Uterus (tissue), 3 donors: ENCODE measurements at regions not wholly inside any gene's neighbourhood (a gene's known extent, or its start where the extent isn't known, plus 50 kb on each side); places are given as distances from the start of the nearest gene placed in this dataset.
A peak's percentile ranks its signal among the peaks of the same experiment; 100 is the strongest.

Experiments used
- DNase-seq, 2 donors: peaks; one replicate each; pipeline ENCODE4 v3.0.0-alpha.2; 2019 to 2020
- H3K27ac ChIP-seq, 2 donors: fragments of 200-600 bp; sonication (generic); 1 replicate in 1 of 2; 2 replicates in 1 of 2; pipeline ENCODE4 v1.5.1; 2016 to 2018
- H3K27me3 ChIP-seq, 2 donors: fragments of 200-600 bp; sonication (generic); one replicate each; pipeline ENCODE4 v1.5.1; 2018 to 2019; ENCODE audit warnings: control low read depth in 1 of 2
- H3K36me3 ChIP-seq, 2 donors: fragments of 200-600 bp; sonication (generic); one replicate each; pipeline ENCODE4 v1.5.1; 2019; ENCODE audit warnings: control low read depth in 1 of 2
- H3K4me1 ChIP-seq, 2 donors: fragments of 200-600 bp; sonication (generic); one replicate each; pipeline ENCODE4 v1.5.1; 2018 to 2019; ENCODE audit warnings: control low read depth in 1 of 2
- H3K4me3 ChIP-seq, 2 donors: fragments of 200-600 bp; sonication (generic); 1 replicate in 1 of 2; 2 replicates in 1 of 2; pipeline ENCODE4 v1.5.1; 2018 to 2019; ENCODE audit warnings: mild to moderate bottlenecking in 1 of 2
- H3K9me3 ChIP-seq, 2 donors: fragments of 200-600 bp; sonication (generic); one replicate each; pipeline ENCODE4 v1.5.1; 2019; ENCODE audit warnings: control low read depth in 1 of 2
- POLR2A ChIP-seq, 2 donors: fragments of 450-650 bp; IDR thresholded peaks; one replicate each; pipeline ENCODE4 v1.6.1; 2016; ENCODE audit warnings: antibody characterized with exemption in 2 of 2, mild to moderate bottlenecking in 1 of 2, moderate library complexity in 1 of 2
- intact Hi-C: fragments of 100-400 bp; cut with DNase I; formaldehyde crosslinking; loops from one replicate; pipeline ENCODE4 v1.15.1; 2023; ENCODE audit warnings: low total_unique reads
- TF ChIP-seq, protein P1 (sequence below), 4 experiments: fragments of 200-600 bp in 2 of 4; fragments of 450-650 bp in 2 of 4; sonication (generic) in 2 of 4; IDR thresholded peaks; one replicate each; pipeline ENCODE4 v1.5.1; 2016 to 2019; ENCODE audit warnings: antibody characterized with exemption in 4 of 4, mild to moderate bottlenecking in 2 of 4, moderate library complexity in 1 of 4
- donor health status: DM: yes; HTN: yes; CAD: no.

DNA sequence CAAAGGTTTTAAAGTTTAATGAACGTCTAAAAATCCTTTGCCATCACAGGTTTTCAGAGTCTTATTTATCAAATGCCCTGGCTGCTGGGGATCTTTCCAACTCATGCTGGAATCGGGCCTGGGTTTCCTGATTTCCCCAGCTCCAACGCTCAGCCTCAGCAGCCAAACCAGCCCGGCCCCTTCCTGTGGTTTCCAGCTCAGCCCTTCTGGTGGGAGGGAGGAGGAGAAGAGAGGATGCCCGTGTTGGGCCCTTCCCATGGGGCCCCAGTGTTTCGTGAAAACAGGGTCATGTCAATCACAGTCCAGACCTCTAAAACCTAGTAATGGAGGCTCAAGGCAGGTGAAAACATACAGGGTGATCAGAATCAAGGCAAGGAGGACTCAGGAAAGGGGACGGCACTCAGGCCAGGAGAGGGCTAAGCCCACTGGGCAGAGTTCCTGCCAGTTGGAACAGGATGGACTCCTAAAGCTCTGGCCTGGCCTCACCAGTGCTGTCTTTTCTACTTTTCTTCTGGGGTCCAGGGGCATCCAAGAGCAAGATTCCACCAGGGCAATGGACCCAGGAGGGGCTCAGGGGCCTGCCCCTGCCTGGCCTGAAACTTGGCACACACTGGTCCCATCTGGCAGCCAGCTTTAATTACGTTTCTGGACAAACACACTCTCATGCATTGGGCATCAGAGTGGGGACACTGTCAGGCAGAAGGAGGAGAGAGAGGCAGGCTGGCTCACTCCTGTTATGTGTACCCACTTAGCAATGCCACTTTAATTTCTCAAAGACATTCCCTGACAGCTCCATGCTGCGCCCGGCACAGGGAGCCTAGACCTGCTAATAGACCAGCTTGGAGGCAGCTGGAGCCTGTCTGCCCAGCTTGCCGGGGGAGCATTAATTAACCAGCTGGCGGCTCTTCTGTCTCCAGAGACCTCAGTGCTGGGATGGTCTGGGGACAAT lies 194.6 kb downstream of the FAM43A start:
- Histone ChIP-seq H3K27me3 (no peaks in the 10 kb centered on the region), H3K4me1 (no peaks in the 10 kb centered on the region), H3K9me3 (no peaks in the 10 kb centered on the region), H3K27ac (peak overlapping the region; percentile 36 to 46), H3K4me3 (no peak overlapping the region), H3K36me3 (no peaks in the 10 kb centered on the region)
- TF ChIP-seq POLR2A (IDR thresholded peaks at IDR 0.05): no peak
- TF ChIP-seq, protein P1, sequence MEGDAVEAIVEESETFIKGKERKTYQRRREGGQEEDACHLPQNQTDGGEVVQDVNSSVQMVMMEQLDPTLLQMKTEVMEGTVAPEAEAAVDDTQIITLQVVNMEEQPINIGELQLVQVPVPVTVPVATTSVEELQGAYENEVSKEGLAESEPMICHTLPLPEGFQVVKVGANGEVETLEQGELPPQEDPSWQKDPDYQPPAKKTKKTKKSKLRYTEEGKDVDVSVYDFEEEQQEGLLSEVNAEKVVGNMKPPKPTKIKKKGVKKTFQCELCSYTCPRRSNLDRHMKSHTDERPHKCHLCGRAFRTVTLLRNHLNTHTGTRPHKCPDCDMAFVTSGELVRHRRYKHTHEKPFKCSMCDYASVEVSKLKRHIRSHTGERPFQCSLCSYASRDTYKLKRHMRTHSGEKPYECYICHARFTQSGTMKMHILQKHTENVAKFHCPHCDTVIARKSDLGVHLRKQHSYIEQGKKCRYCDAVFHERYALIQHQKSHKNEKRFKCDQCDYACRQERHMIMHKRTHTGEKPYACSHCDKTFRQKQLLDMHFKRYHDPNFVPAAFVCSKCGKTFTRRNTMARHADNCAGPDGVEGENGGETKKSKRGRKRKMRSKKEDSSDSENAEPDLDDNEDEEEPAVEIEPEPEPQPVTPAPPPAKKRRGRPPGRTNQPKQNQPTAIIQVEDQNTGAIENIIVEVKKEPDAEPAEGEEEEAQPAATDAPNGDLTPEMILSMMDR (IDR thresholded peaks at IDR 0.05): no peak
- DNase-seq: peak; percentile 39 to 44
- intact Hi-C loops: no loop called here

DNA sequence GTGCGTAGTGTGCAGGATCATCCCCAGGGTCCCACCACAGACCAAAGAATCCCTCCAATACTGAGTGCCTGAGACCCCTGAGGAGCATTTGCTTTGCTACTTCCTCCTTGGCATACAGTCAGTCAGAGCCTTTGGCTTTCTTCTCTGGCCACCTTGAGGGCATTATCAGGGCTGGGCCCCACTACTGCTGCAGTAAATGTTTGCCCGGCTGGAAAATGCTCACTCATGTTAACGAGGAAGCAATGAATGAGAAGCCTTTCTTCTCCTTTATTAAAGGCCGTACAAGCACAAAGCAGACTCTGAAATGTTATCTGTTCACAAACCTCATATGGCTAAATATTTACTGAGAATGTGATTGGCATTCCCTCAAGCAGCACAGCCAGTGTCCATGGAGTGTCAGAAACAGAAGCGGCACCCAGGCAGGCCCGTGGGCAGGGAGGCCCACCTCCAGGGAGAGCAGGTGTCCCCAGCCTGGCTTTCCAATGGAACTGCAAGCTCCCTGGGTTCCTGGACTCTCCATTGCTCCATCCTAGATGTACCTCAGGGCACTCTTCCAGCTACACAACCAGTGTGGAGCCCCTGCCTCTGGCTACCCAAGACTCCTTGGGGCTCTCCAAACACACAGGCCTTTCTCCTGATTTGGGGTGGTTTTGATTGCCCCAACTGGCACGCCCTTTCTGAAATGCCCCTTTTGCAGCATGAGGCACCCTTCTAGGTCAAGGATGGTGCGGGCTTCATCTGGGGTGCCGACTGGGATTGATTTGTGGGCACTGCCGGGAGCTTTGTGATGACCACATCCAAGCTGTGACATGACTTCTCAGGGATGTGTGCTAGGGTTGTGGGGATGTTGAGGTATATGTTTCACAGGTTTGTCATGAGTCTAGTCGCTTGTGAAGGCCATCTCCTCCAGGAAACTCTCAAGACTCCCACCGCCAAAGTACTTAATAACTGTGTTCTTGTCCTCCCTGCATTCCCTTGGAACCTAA lies 195.6 kb downstream of the FAM43A start:
- H3K4me1 ChIP-seq: no peaks in the 10 kb centered on the region
- peak overlapping the region in 1 of 2 donors; percentile 33 for H3K27ac ChIP-seq

GRCh38 chr3:194884649-194885315 lies 199.1 kb downstream of the FAM43A start:
- no peak for DNase-seq
- Histone ChIP-seq H3K27me3 (no peaks in the 10 kb centered on the region), H3K4me3 (no peak overlapping the region), H3K9me3 (no peaks in the 10 kb centered on the region), H3K36me3 (no peaks in the 10 kb centered on the region), H3K4me1 (no peaks in the 10 kb centered on the region), H3K27ac (no peak overlapping the region)
- no peak for TF ChIP-seq POLR2A (IDR thresholded peaks at IDR 0.05)
- TF ChIP-seq, protein P1 (IDR thresholded peaks at IDR 0.05): no peak
- intact Hi-C loops: no loop called here

More for the DNA sequence above, 195.6 kb downstream of the FAM43A start:
- Histone ChIP-seq H3K27me3 (no peaks in the 10 kb centered on the region), H3K4me3 (no peak overlapping the region), H3K36me3 (no peaks in the 10 kb centered on the region), H3K9me3 (no peaks in the 10 kb centered on the region)
- no peak for DNase-seq
- intact Hi-C loops: no loop called here
- TF ChIP-seq POLR2A (IDR thresholded peaks at IDR 0.05): no peak
- TF ChIP-seq, protein P1 (IDR thresholded peaks at IDR 0.05): no peak

- Histone ChIP-seq H3K4me3 (no peak overlapping the region), H3K36me3 (no peaks in the 10 kb centered on the region), H3K4me1 (no peaks in the 10 kb centered on the region), H3K9me3 (no peaks in the 10 kb centered on the region), H3K27ac (no peak overlapping the region), H3K27me3 (no peaks in the 10 kb centered on the region)
- intact Hi-C loops: no loop called here
- DNase-seq: no peak
- TF ChIP-seq POLR2A (IDR thresholded peaks at IDR 0.05): no peak
- TF ChIP-seq, protein P1 (IDR thresholded peaks at IDR 0.05): no peak
Observed at GRCh38 chr3:194885766-194886165, 200.1 kb downstream of the FAM43A start.
